ENCODE measurements at regions not wholly inside any gene's neighbourhood (a gene's known extent, or its start where the extent isn't known, plus 50 kb on each side); places are given as distances from the start of the nearest gene placed in this dataset.
"Not testable (repeated sequence)": the region's sequence is repeated elsewhere in the genome, so short reads cannot be mapped to it uniquely, and the experiment has no call there.

- H3K4me3 ChIP-seq (ENCODE audit: insufficient read depth, low read depth, low read length, poor library complexity, severe bottlenecking); H3K4me1 ChIP-seq (ENCODE audit: control insufficient read depth, insufficient read depth, low read length, poor library complexity, severe bottlenecking); H3K9me3 ChIP-seq (ENCODE audit: control insufficient read depth, low read length); DNase-seq; H3K36me3 ChIP-seq (ENCODE audit: control insufficient read depth, insufficient read depth, low read length); H3K27ac ChIP-seq (ENCODE audit: insufficient read depth, low read length, poor library complexity, severe bottlenecking); H3K27me3 ChIP-seq (replicated peaks; ENCODE audit: control insufficient read depth, insufficient read depth, low read length, poor library complexity, severe bottlenecking): not testable (repeated sequence)
Observed at GRCh38 chr5:167941556-167941955, 349.9 kb upstream of the WWC1 start.

DNA sequence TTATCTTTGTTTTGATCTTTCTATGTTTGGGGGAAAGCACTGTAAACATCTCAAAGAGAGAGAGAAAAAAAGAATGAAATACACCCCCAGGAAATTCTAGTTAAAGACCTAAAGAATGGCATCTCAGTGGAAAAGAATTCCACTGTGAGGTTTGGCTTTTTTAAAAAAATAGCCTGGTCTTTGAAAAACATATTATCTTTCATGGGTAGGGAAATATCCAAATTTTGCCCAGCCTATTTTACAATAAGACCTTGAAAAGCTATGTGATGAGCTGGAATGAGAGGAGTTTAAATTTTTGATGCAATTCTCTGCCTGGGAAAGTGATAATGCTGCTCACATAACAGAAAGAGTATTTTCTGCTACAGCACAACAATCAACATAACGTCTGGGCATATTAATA is 348.1 kb upstream of the WWC1 start:
- no peaks in the 10 kb centered on the region for H3K36me3 ChIP-seq (ENCODE audit: control insufficient read depth, insufficient read depth, low read length)
- H3K9me3 ChIP-seq (ENCODE audit: control insufficient read depth, low read length): no peaks in the 10 kb centered on the region
- H3K27ac ChIP-seq (ENCODE audit: insufficient read depth, low read length, poor library complexity, severe bottlenecking): no peak overlapping the region
- H3K27me3 ChIP-seq (replicated peaks; ENCODE audit: control insufficient read depth, insufficient read depth, low read length, poor library complexity, severe bottlenecking): no peaks in the 10 kb centered on the region
- H3K4me3 ChIP-seq (ENCODE audit: insufficient read depth, low read depth, low read length, poor library complexity, severe bottlenecking): no peak overlapping the region
- no peaks in the 10 kb centered on the region for H3K4me1 ChIP-seq (ENCODE audit: control insufficient read depth, insufficient read depth, low read length, poor library complexity, severe bottlenecking)
- DNase-seq: no peak

- Histone ChIP-seq H3K27ac (ENCODE audit: insufficient read depth, low read length, poor library complexity, severe bottlenecking) (no peak overlapping the region), H3K4me3 (ENCODE audit: insufficient read depth, low read depth, low read length, poor library complexity, severe bottlenecking) (no peak overlapping the region), H3K4me1 (ENCODE audit: control insufficient read depth, insufficient read depth, low read length, poor library complexity, severe bottlenecking) (no peaks in the 10 kb centered on the region), H3K9me3 (ENCODE audit: control insufficient read depth, low read length) (no peaks in the 10 kb centered on the region), H3K27me3 (replicated peaks; ENCODE audit: control insufficient read depth, insufficient read depth, low read length, poor library complexity, severe bottlenecking) (no peaks in the 10 kb centered on the region), H3K36me3 (ENCODE audit: control insufficient read depth, insufficient read depth, low read length) (no peaks in the 10 kb centered on the region)
- no peak for DNase-seq
Observed at GRCh38 chr5:167944121-167944852, 347.2 kb upstream of the WWC1 start.

DNA sequence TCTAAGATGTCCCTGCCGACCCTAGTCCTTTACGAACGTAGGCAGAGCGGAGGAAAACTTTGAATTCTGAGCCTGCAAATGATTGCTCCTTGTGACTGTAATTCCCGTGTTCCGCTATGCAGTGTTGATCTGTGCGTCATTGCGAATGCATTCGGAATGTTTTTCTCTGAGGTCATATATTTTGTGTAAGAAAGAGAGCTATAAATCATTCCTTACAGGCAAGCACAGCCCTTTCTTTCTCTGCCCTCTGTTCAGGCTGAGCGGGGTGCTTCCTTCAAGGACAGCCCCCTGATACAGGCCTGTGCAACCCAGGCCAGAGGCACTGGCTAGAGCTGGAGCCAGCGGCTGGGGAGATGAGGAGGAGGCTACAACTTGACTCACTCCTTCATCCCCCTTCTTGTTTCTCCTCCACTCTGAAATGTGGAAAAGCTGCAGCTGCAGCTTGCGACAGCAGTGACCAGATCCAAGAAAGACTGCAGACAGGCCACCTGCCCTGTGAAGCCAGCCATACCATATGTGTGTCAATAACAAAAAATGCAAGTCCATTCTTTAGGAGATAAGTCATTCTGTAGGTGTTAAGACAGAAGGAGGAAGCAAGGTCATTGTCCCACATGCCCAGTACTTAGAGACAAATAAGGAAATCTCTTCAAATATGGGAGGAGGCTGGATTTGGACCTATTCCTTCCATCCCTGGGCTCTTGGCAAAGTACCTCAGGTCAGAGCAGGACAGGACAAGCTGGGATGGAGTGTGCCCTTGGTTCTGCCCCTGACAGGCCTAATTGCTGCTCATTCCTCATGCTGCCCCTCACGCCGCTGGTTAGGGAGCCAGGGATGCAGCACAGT is 345.7 kb upstream of the WWC1 start:
- DNase-seq: no peak
- no peak overlapping the region for H3K4me3 ChIP-seq (ENCODE audit: insufficient read depth, low read depth, low read length, poor library complexity, severe bottlenecking)
- H3K27ac ChIP-seq (ENCODE audit: insufficient read depth, low read length, poor library complexity, severe bottlenecking): no peak overlapping the region
- H3K9me3 ChIP-seq (ENCODE audit: control insufficient read depth, low read length): no peaks in the 10 kb centered on the region
- no peaks in the 10 kb centered on the region for H3K36me3 ChIP-seq (ENCODE audit: control insufficient read depth, insufficient read depth, low read length)
- H3K4me1 ChIP-seq (ENCODE audit: control insufficient read depth, insufficient read depth, low read length, poor library complexity, severe bottlenecking): no peaks in the 10 kb centered on the region
- no peaks in the 10 kb centered on the region for H3K27me3 ChIP-seq (replicated peaks; ENCODE audit: control insufficient read depth, insufficient read depth, low read length, poor library complexity, severe bottlenecking)

GRCh38 chr5:167947306-167947705 is 344.1 kb upstream of the WWC1 start:
- H3K36me3 ChIP-seq (ENCODE audit: control insufficient read depth, insufficient read depth, low read length): no peaks in the 10 kb centered on the region
- no peaks in the 10 kb centered on the region for H3K9me3 ChIP-seq (ENCODE audit: control insufficient read depth, low read length)
- H3K27me3 ChIP-seq (replicated peaks; ENCODE audit: control insufficient read depth, insufficient read depth, low read length, poor library complexity, severe bottlenecking): no peaks in the 10 kb centered on the region
- DNase-seq: no peak
- H3K27ac ChIP-seq (ENCODE audit: insufficient read depth, low read length, poor library complexity, severe bottlenecking): no peak overlapping the region
- no peaks in the 10 kb centered on the region for H3K4me1 ChIP-seq (ENCODE audit: control insufficient read depth, insufficient read depth, low read length, poor library complexity, severe bottlenecking)
- H3K4me3 ChIP-seq (ENCODE audit: insufficient read depth, low read depth, low read length, poor library complexity, severe bottlenecking): no peak overlapping the region

- Histone ChIP-seq H3K9me3 (ENCODE audit: control insufficient read depth, low read length) (no peaks in the 10 kb centered on the region), H3K4me3 (ENCODE audit: insufficient read depth, low read depth, low read length, poor library complexity, severe bottlenecking) (no peak overlapping the region), H3K27me3 (replicated peaks; ENCODE audit: control insufficient read depth, insufficient read depth, low read length, poor library complexity, severe bottlenecking) (no peaks in the 10 kb centered on the region), H3K4me1 (ENCODE audit: control insufficient read depth, insufficient read depth, low read length, poor library complexity, severe bottlenecking) (no peaks in the 10 kb centered on the region), H3K27ac (ENCODE audit: insufficient read depth, low read length, poor library complexity, severe bottlenecking) (no peak overlapping the region), H3K36me3 (ENCODE audit: control insufficient read depth, insufficient read depth, low read length) (no peaks in the 10 kb centered on the region)
- no peak for DNase-seq
Observed at GRCh38 chr5:167948251-167948650, 343.2 kb upstream of the WWC1 start.

DNA sequence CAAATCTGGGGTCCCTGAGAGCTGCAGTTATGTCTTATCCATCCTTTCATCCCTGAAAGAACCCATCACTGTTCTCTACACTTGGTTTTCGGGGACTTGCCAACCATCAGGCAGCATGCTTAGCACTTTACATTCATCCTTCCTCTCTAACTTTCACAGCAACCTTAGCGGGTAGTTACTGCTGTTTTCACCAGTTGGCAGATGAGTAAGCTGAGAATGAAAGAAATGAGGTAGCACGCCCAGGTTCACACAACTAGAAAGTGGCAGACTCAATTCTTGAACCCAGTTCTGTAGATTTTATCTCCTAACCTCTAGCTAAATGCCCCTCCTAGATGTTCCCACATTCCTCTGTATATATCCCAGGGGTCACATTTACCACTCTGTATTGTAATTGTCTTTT is 342.0 kb upstream of the WWC1 start:
- Histone ChIP-seq H3K4me3 (ENCODE audit: insufficient read depth, low read depth, low read length, poor library complexity, severe bottlenecking) (no peak overlapping the region), H3K9me3 (ENCODE audit: control insufficient read depth, low read length) (no peaks in the 10 kb centered on the region), H3K4me1 (ENCODE audit: control insufficient read depth, insufficient read depth, low read length, poor library complexity, severe bottlenecking) (no peaks in the 10 kb centered on the region), H3K36me3 (ENCODE audit: control insufficient read depth, insufficient read depth, low read length) (no peaks in the 10 kb centered on the region), H3K27ac (ENCODE audit: insufficient read depth, low read length, poor library complexity, severe bottlenecking) (no peak overlapping the region), H3K27me3 (replicated peaks; ENCODE audit: control insufficient read depth, insufficient read depth, low read length, poor library complexity, severe bottlenecking) (no peaks in the 10 kb centered on the region)
- DNase-seq: no peak

DNA sequence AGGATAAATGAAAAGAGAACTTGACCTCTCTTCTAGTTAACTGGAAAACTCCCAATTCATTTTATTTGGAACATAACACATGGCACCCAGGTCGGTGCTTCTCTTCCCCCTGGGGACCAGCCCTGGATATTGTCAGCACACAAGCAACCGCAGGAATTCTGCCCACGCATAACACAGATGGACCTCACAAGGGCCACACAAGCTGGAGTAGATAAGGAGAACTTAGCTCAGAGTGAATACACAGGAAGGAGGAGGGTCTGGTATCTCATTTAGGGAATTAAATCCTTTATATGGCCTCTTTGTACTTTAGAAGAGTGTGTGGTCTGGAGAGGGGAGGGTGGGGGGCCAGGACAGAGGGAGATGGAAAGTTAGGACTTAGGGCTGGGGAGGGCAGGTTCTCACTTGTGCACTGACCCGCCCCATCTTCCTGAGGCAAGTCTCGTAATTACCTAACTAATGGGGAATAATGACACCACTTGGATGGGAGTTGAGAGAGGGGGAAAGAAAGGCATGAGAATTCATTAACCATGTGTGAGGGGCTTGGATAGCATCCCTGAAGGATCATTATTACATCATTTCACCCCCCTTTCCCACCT is 341.2 kb upstream of the WWC1 start:
- Histone ChIP-seq H3K27me3 (replicated peaks; ENCODE audit: control insufficient read depth, insufficient read depth, low read length, poor library complexity, severe bottlenecking) (no peaks in the 10 kb centered on the region), H3K4me3 (ENCODE audit: insufficient read depth, low read depth, low read length, poor library complexity, severe bottlenecking) (no peak overlapping the region), H3K36me3 (ENCODE audit: control insufficient read depth, insufficient read depth, low read length) (no peaks in the 10 kb centered on the region), H3K9me3 (ENCODE audit: control insufficient read depth, low read length) (no peaks in the 10 kb centered on the region), H3K4me1 (ENCODE audit: control insufficient read depth, insufficient read depth, low read length, poor library complexity, severe bottlenecking) (no peaks in the 10 kb centered on the region), H3K27ac (ENCODE audit: insufficient read depth, low read length, poor library complexity, severe bottlenecking) (no peak overlapping the region)
- no peak for DNase-seq

GRCh38 chr5:167951116-167951515 is 340.3 kb upstream of the WWC1 start:
- H3K4me1 ChIP-seq (ENCODE audit: control insufficient read depth, insufficient read depth, low read length, poor library complexity, severe bottlenecking): no peaks in the 10 kb centered on the region
- H3K4me3 ChIP-seq (ENCODE audit: insufficient read depth, low read depth, low read length, poor library complexity, severe bottlenecking): no peak overlapping the region
- H3K27me3 ChIP-seq (replicated peaks; ENCODE audit: control insufficient read depth, insufficient read depth, low read length, poor library complexity, severe bottlenecking): no peaks in the 10 kb centered on the region
- H3K36me3 ChIP-seq (ENCODE audit: control insufficient read depth, insufficient read depth, low read length): no peaks in the 10 kb centered on the region
- no peak overlapping the region for H3K27ac ChIP-seq (ENCODE audit: insufficient read depth, low read length, poor library complexity, severe bottlenecking)
- no peak for DNase-seq
- no peaks in the 10 kb centered on the region for H3K9me3 ChIP-seq (ENCODE audit: control insufficient read depth, low read length)

Measured in effector memory CD4-positive, alpha-beta T cell (primary cell).